Caco-2 (cell line): ENCODE measurements at regions not wholly inside any gene's neighbourhood (a gene's known extent, or its start where the extent isn't known, plus 50 kb on each side); places are given as distances from the start of the nearest gene placed in this dataset.

Experiments
- BruUV-seq: library from RNA; stranded (reverse); fragments of 400-500 nt; replicated peaks from 2 replicates; lab custom pipeline; 2021; lab: Mats Ljungman, UMichigan
- CTCF ChIA-PET: fragments of 300-600 bp; sonication (Branson Sonifier 250); formaldehyde crosslinking; loops from one replicate; lab custom pipeline; 2022; ENCODE audit warnings: antibody characterized with exemption; lab: Charles Lee
- POLR2A ChIA-PET: fragments of 300-600 bp; sonication (Branson Sonifier 250); formaldehyde crosslinking; loops from one replicate; lab custom pipeline; 2022; ENCODE audit warnings: antibody characterized with exemption; lab: Charles Lee
- DNase-seq, 2 experiments: peaks; one replicate each; pipeline versions ENCODE4 v3.0.0 to v3.0.0-alpha.2; 2020 to 2022
- H3K27me3 ChIP-seq: replicated peaks from 2 replicates; pipeline ENCODE4 v1.6.0; 2011; ENCODE audit warnings: low read length; ENCODE audit not compliant: control insufficient read depth, insufficient read depth
- H3K36me3 ChIP-seq: 2 replicates; pipeline ENCODE4 v1.5.1; 2011; ENCODE audit warnings: low read length; ENCODE audit not compliant: control insufficient read depth, insufficient read depth
- H3K4me1 ChIP-seq: fragments of 250-450 bp; sonication (Bioruptor Pico); 2 replicates; pipeline ENCODE4 v1.5.1; 2020; ENCODE audit warnings: mild to moderate bottlenecking
- H3K4me3 ChIP-seq: 2 replicates; pipeline ENCODE4 v1.5.1; 2011; ENCODE audit warnings: low read depth, mild to moderate bottlenecking, control low read depth, low read length
- H3K9me3 ChIP-seq: fragments of 250-450 bp; sonication (Bioruptor Pico); 2 replicates; pipeline ENCODE4 v1.5.1; 2020; ENCODE audit warnings: mild to moderate bottlenecking, moderate library complexity
- H3K27ac Mint-ChIP-seq: one replicate; pipeline ENCODE4 v1.8.0; 2022; ENCODE audit warnings: mixed read lengths; ENCODE audit not compliant: unreplicated experiment
- H3K27me3 Mint-ChIP-seq: one replicate; pipeline ENCODE4 v1.8.0; 2022; ENCODE audit warnings: mixed read lengths; ENCODE audit not compliant: insufficient read depth, unreplicated experiment
- H3K36me3 Mint-ChIP-seq: one replicate; pipeline ENCODE4 v1.8.0; 2022; ENCODE audit warnings: mild to moderate bottlenecking, mixed read lengths; ENCODE audit not compliant: insufficient read depth, unreplicated experiment
- H3K4me1 Mint-ChIP-seq: one replicate; pipeline ENCODE4 v1.8.0; 2022; ENCODE audit warnings: low read depth, mixed read lengths; ENCODE audit not compliant: unreplicated experiment
- H3K4me3 Mint-ChIP-seq: one replicate; pipeline ENCODE4 v1.8.0; 2022; ENCODE audit warnings: mild to moderate bottlenecking, moderate library complexity, mixed read lengths; ENCODE audit not compliant: unreplicated experiment
- H3K9me3 Mint-ChIP-seq: one replicate; pipeline ENCODE4 v1.8.0; 2022; ENCODE audit warnings: mixed read lengths; ENCODE audit not compliant: unreplicated experiment
- CTCF ChIP-seq, 2 experiments: fragments of 200-600 bp in 1 of 2; IDR thresholded peaks; 1 replicate in 1 of 2; 2 replicates in 1 of 2; pipeline versions ENCODE4 v1.5.1 to v1.8.0; 2011 to 2022; ENCODE audit warnings: antibody characterized with exemption in 1 of 2, control low read depth in 1 of 2, inconsistent platforms in 1 of 2, low read depth in 1 of 2, low read length in 1 of 2, mild to moderate bottlenecking in 1 of 2, moderate library complexity in 1 of 2; ENCODE audit not compliant: insufficient read depth in 1 of 2, severe bottlenecking in 1 of 2, unreplicated experiment in 1 of 2
- intact Hi-C: fragments of 100-400 bp; cut with micrococcal nuclease; formaldehyde crosslinking; loops from one replicate; pipeline ENCODE4 v1.10.0; 2022; ENCODE audit not compliant: unreplicated experiment

- H3K27ac Mint-ChIP-seq: no peak overlapping the region
- no peaks in the 10 kb centered on the region for H3K9me3 Mint-ChIP-seq
- Histone ChIP-seq H3K27me3 (no peaks in the 10 kb centered on the region), H3K4me3 (no peak overlapping the region), H3K36me3 (no peaks in the 10 kb centered on the region), H3K9me3 (no peaks in the 10 kb centered on the region), H3K4me1 (peaks cover 10% of the 10 kb centered on the region; the same call in 1 of the 2 replicates)
- no peaks in the 10 kb centered on the region for H3K36me3 Mint-ChIP-seq
- DNase-seq: no peak
- peaks cover 6% of the 10 kb centered on the region for H3K27me3 Mint-ChIP-seq
- H3K4me3 Mint-ChIP-seq: no peak overlapping the region
- ChIA-PET CTCF (no interaction called here), POLR2A (no interaction called here)
- TF ChIP-seq CTCF (IDR thresholded peaks at IDR 0.05; ENCODE audit: insufficient read depth in 1 of 2, low read depth in 1 of 2, low read length in 1 of 2, severe bottlenecking in 1 of 2, unreplicated experiment in 1 of 2): no peak
- BruUV-seq: no TSS peak
- H3K4me1 Mint-ChIP-seq: peaks cover 4% of the 10 kb centered on the region
- intact Hi-C loops: no loop called here
Measured at GRCh38 chr1:207965392-207966387, 54.8 kb upstream of the CD34 start.

GRCh38 chr1:207964195-207964966 lies 53.5 kb upstream of the CD34 start:
- Mint-ChIP-seq H3K36me3 (no peaks in the 10 kb centered on the region), H3K4me3 (peak overlapping the region; percentile 48), H3K27me3 (peaks cover 6% of the 10 kb centered on the region), H3K4me1 (no peaks in the 10 kb centered on the region), H3K9me3 (no peaks in the 10 kb centered on the region), H3K27ac (no peak overlapping the region)
- Histone ChIP-seq H3K9me3 (no peaks in the 10 kb centered on the region), H3K4me3 (no peak overlapping the region), H3K4me1 (peaks cover 10% of the 10 kb centered on the region; the same call in 1 of the 2 replicates), H3K36me3 (no peaks in the 10 kb centered on the region), H3K27me3 (no peaks in the 10 kb centered on the region)
- intact Hi-C loops: no loop called here
- no peak for TF ChIP-seq CTCF (IDR thresholded peaks at IDR 0.05; ENCODE audit: insufficient read depth in 1 of 2, low read depth in 1 of 2, low read length in 1 of 2, severe bottlenecking in 1 of 2, unreplicated experiment in 1 of 2)
- no peak for DNase-seq
- BruUV-seq: no TSS peak
- ChIA-PET CTCF (interaction anchor here (0.6 to 2.8 kb wide), 7 partner anchors 33 to 280 kb away, joined by 3 to 113 read pairs (median 10); partner anchors contain the start of gene PLXNA2), POLR2A (no interaction called here)
